ENCODE measurements at regions not wholly inside any gene's neighbourhood (a gene's known extent, or its start where the extent isn't known, plus 50 kb on each side); places are given as distances from the start of the nearest gene placed in this dataset.

GRCh38 chr5:97854871-97855762 is 672.1 kb upstream of the RIOK2 start:
- DNase-seq, result no peak

GRCh38 chr5:97874491-97874890 is 691.4 kb upstream of the RIOK2 start:
- DNase-seq, result no peak

GRCh38 chr5:97876272-97876671 is 693.2 kb upstream of the RIOK2 start:
- DNase-seq, result no peak

- DNase-seq, result no peak
These were observed 694.5 kb upstream of the RIOK2 start for GRCh38 chr5:97877588-97877987.

GRCh38 chr5:97888439-97888838 is 705.4 kb upstream of the RIOK2 start:
- no peak for DNase-seq

- no peak for DNase-seq
These were observed 708.9 kb upstream of the RIOK2 start for GRCh38 chr5:97891971-97892370.

- DNase-seq, result no peak
These were observed 720.7 kb upstream of the RIOK2 start for GRCh38 chr5:97903742-97904141.

GRCh38 chr5:97906135-97906534 is 723.1 kb upstream of the RIOK2 start:
- no peak for DNase-seq

- DNase-seq, result no peak
These were observed 724.8 kb upstream of the RIOK2 start for GRCh38 chr5:97907646-97908400.

- DNase-seq, result no peak
These were observed 726.5 kb upstream of the RIOK2 start for GRCh38 chr5:97909541-97909940.

GRCh38 chr5:97914483-97914882 is 731.4 kb upstream of the RIOK2 start:
- DNase-seq, result no peak

GRCh38 chr5:97915106-97915505 is 732.1 kb upstream of the RIOK2 start:
- DNase-seq, result no peak

- DNase-seq, result no peak
These were observed 735.0 kb upstream of the RIOK2 start for GRCh38 chr5:97918057-97918456.

GRCh38 chr5:97918620-97919019 is 735.6 kb upstream of the RIOK2 start:
- DNase-seq, result no peak

GRCh38 chr5:97919719-97920118 is 736.7 kb upstream of the RIOK2 start:
- no peak for DNase-seq

GRCh38 chr5:97922776-97923175 is 739.7 kb upstream of the RIOK2 start:
- no peak for DNase-seq

GRCh38 chr5:97923496-97923895 is 740.4 kb upstream of the RIOK2 start:
- DNase-seq, result no peak

- no peak for DNase-seq
These were observed 741.0 kb upstream of the RIOK2 start for GRCh38 chr5:97923997-97924396.

- no peak for DNase-seq
These were observed 746.3 kb upstream of the RIOK2 start for GRCh38 chr5:97929383-97929782.

GRCh38 chr5:97931829-97932228 is 748.8 kb upstream of the RIOK2 start:
- no peak for DNase-seq

GRCh38 chr5:97936231-97936630 is 753.2 kb upstream of the RIOK2 start:
- DNase-seq, result no peak

- no peak for DNase-seq
These were observed 754.8 kb upstream of the RIOK2 start for GRCh38 chr5:97937846-97938245.

- DNase-seq, result no peak
These were observed 760.0 kb upstream of the RIOK2 start for GRCh38 chr5:97943036-97943435.

GRCh38 chr5:97951139-97951538 is 768.1 kb upstream of the RIOK2 start:
- DNase-seq, result no peak

All from SHP77 (cell line).